IMR-90 (cell line): ENCODE measurements at regions not wholly inside any gene's neighbourhood (a gene's known extent, or its start where the extent isn't known, plus 50 kb on each side); places are given as distances from the start of the nearest gene placed in this dataset.

Experiments
- CTCF ChIP-seq: conservative IDR thresholded peaks from 2 replicates; pipeline ENCODE4 v1.5.1; 2012; ENCODE audit warnings: mild to moderate bottlenecking, low read depth, low read length, improper control_type of control experiment
- MXI1 ChIP-seq: IDR thresholded peaks from 2 replicates; pipeline ENCODE4 v1.6.1; 2012; ENCODE audit warnings: low read depth, mild to moderate bottlenecking, low read length, moderate library complexity, borderline replicate concordance
- POLR2A ChIP-seq: IDR thresholded peaks from 2 replicates; pipeline ENCODE4 v1.6.1; 2012; ENCODE audit warnings: mild to moderate bottlenecking, low read depth, low read length

DNA sequence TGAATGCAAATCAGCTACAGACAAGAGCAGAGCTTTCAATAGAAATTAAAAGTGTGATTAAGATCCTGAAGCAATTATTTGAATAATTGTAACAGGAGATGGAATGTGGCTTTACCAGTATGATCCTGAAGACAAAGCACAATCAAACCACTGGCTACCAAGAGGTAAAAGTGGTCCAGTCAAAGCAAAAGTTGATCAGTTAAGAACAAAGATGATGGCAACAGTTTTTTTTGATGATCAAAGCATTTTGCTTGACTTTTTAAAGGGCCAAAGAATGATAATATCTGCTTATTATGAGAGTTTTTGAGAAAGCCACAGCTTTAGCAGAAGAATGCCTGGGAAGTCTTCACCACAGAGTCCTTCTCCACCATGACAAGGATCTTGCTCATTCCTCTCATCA is 409.2 kb downstream of the CSNK1G3 start:
- TF ChIP-seq MXI1: no peak
- no peak for TF ChIP-seq CTCF
- no peak for TF ChIP-seq POLR2A
